ENCODE measurements at regions not wholly inside any gene's neighbourhood (a gene's known extent, or its start where the extent isn't known, plus 50 kb on each side); places are given as distances from the start of the nearest gene placed in this dataset.

DNA sequence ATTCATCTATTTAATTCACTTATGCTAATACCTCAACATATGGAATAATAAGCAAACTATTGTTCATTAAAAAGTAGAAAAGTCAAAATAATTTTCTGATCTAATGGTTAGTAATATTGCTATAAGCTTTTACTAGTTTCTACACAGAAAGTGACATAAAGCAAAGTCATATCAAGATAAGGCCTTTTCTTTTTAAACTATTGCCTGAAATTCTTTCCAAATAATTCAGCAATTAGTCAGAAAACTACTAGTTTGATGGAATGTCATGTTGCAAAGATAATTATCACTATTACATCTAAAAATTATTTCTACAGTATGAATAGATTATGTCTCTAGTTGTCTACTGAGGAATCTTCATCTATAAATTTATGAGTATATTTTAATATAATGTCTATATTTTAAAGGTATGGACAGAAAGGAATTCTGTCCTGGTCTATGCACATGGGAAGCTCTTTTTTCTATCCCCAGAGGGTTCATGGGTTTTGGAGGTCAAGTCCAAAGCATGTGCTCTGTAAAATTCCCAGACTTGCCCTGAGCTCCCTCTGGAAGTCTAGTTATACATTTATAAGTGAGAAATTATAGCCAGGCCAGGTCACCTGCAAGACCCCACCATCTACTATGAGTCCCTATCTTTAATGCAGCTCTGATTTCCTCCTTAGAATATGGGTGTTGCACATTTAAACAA is 84.6 kb upstream of the DPYD start:
- Histone ChIP-seq H3K4me1 (no peaks in the 10 kb centered on the region), H3K27me3 (peaks cover 0 to 6% (median 0%) of the 10 kb centered on the region in 4 donors), H3K36me3 (no peaks in the 10 kb centered on the region), H3K4me3 (no peak overlapping the region), H3K27ac (no peak overlapping the region), H3K9me3 (no peaks in the 10 kb centered on the region)
- TF ChIP-seq CTCF (IDR thresholded peaks at IDR 0.05), result no peak
- DNase-seq, result no peak
- FAIRE-seq, result no peak
- no peak for ATAC-seq
- intact Hi-C loops (cut with DNase I), result no loop called here

DNA sequence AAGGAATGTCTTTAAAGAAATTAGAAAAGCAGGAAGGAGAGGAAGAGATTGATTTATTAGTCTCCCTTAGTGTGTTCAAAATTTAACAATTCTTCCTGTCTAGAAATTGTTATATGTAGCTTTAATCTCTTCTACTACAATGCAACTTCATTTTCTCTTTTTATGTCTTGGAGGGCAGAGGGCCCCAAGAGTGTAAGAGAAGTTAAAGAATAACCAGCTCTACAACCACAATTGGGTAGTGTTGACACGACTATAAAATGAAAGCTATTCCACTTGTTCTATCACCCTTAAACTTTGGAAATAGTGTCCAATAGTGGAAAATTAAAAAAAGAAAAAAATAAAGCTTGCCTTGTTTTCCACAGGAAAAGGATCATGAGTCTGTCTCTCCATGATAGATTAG is 82.6 kb upstream of the DPYD start:
- 7 to 13% methylated on average over 1 of the region's 1 CpG for WGBS, 2 donors
- no peak overlapping the region for H3K4me3 ChIP-seq
- ATAC-seq, result no peak
- TF ChIP-seq CTCF (IDR thresholded peaks at IDR 0.05), result no peak
- H3K27ac ChIP-seq, result no peak overlapping the region
- intact Hi-C loops (cut with DNase I), result no loop called here
- DNase-seq, result no peak
- no peaks in the 10 kb centered on the region for H3K36me3 ChIP-seq
- no peaks in the 10 kb centered on the region for H3K27me3 ChIP-seq
- no peaks in the 10 kb centered on the region for H3K4me1 ChIP-seq
- FAIRE-seq, result no peak
- H3K9me3 ChIP-seq, result no peaks in the 10 kb centered on the region

DNA sequence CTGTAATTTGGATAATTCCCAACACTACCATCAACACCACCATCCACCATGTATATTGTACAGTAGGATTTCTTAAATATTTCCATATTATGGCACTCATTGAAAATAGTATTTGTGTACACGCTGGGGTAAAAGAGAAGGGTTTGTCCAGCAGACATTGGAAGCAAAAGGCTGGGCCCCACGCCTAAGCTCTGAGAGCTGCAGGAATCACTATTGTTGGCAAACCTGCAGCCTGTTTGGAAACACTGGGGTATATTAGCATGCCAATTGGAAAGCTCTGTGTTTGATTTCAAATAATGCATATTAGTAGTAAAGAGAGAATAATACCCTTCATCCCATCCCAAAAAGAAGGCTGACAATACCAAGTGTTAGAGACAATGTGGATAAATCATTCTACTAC is 81.5 kb upstream of the DPYD start:
- Histone ChIP-seq H3K9me3 (no peaks in the 10 kb centered on the region), H3K4me1 (no peaks in the 10 kb centered on the region), H3K36me3 (no peaks in the 10 kb centered on the region), H3K27ac (no peak overlapping the region), H3K4me3 (no peak overlapping the region), H3K27me3 (no peaks in the 10 kb centered on the region)
- DNase-seq, result no peak
- ATAC-seq, result no peak
- 62 to 77% methylated on average over 2 of the region's 2 CpGs for WGBS, 2 donors
- no peak for TF ChIP-seq CTCF (IDR thresholded peaks at IDR 0.05)
- FAIRE-seq, result no peak
- intact Hi-C loops (cut with DNase I), result no loop called here

- Histone ChIP-seq H3K4me1 (no peaks in the 10 kb centered on the region), H3K27me3 (no peaks in the 10 kb centered on the region), H3K4me3 (no peak overlapping the region), H3K9me3 (no peaks in the 10 kb centered on the region), H3K27ac (no peak overlapping the region), H3K36me3 (no peaks in the 10 kb centered on the region)
- DNase-seq (no peak), FAIRE-seq (no peak), ATAC-seq (no peak)
- TF ChIP-seq CTCF (IDR thresholded peaks at IDR 0.05), result no peak
- WGBS, 2 donors, result 87 to 95% methylated on average over 1 of the region's 1 CpG
- intact Hi-C loops (cut with DNase I), result no loop called here
Observed at GRCh38 chr1:98001764-98002163, 80.9 kb upstream of the DPYD start.

DNA sequence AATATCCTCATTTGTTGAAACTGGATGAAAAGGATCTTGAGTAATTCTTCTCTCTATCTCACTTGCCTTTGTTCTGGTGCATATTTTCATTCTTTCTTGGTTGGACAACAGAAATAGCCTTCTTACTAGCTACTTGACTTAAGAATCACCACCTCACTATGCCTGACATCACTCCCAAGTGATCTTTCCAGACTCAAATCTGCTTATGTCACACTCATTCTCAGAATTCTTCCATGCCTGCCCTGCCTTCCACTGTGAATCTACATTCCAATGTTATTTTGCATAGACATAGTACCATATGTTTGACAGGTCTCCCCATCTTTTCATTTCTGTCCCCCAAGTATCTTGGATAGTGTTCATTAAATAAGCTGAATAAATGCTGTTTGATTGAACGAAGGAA is 78.5 kb upstream of the DPYD start:
- intact Hi-C loops (cut with DNase I), result no loop called here
- Histone ChIP-seq H3K36me3 (no peaks in the 10 kb centered on the region), H3K27ac (no peak overlapping the region), H3K27me3 (no peaks in the 10 kb centered on the region), H3K4me1 (no peaks in the 10 kb centered on the region), H3K9me3 (no peaks in the 10 kb centered on the region), H3K4me3 (no peak overlapping the region)
- DNase-seq, result no peak
- no peak for TF ChIP-seq CTCF (IDR thresholded peaks at IDR 0.05)
- WGBS, 2 donors, result 22 to 51% methylated on average over 1 of the region's 1 CpG
- FAIRE-seq, result no peak
- no peak for ATAC-seq

Data from pancreas (tissue), 10 donors.